GM21723 (cell line): ENCODE measurements at regions not wholly inside any gene's neighbourhood (a gene's known extent, or its start where the extent isn't known, plus 50 kb on each side); places are given as distances from the start of the nearest gene placed in this dataset.
"Not testable (repeated sequence)": the region's sequence is repeated elsewhere in the genome, so short reads cannot be mapped to it uniquely, and the experiment has no call there.

Experiments
- ATAC-seq: cut with Tn5 transposase; IDR thresholded peaks from one replicate; pipeline ENCODE4 v1.9.1; 2021; ENCODE audit warnings: mild to moderate bottlenecking, moderate library complexity; ENCODE audit not compliant: unreplicated experiment

DNA sequence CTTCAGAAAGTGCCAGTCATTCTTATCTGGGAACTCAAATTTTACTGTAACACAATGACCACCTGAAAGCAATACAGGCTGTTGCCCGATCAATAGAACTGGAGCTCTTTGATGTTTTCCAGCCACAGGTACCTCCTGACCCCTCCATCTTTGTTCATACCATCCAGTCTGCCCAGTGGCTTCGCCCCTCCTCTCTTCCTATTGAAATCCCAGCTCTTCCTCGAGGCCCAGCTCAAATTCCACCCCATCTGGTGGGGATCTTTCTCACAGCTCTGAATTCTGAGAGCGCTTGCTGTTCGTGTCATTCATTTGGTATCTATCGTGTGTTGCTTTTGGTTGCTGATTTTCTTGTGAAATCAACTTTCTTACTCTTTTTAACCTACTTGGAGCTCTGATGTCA is 87.9 kb upstream of the CNKSR3 start:
- no peak for ATAC-seq

DNA sequence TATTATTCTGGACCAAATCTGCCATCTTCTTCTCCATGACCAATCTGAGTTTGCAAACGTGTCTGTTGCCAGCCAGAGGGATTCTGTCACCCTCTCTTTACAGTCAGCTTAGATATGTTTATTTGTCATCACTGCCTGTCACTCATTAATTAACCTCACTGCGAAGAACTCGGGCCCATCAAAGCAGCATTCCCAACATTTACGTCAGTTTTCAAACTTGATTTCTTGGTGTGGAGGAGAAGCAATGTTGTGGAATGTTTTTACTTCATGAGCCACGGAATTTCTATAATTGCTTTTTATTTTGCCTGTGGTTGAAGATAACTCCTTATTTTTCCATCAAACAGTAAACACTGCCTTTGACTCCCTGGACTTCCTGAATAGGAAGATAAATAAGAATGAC is 91.8 kb upstream of the CNKSR3 start:
- ATAC-seq, result no peak

DNA sequence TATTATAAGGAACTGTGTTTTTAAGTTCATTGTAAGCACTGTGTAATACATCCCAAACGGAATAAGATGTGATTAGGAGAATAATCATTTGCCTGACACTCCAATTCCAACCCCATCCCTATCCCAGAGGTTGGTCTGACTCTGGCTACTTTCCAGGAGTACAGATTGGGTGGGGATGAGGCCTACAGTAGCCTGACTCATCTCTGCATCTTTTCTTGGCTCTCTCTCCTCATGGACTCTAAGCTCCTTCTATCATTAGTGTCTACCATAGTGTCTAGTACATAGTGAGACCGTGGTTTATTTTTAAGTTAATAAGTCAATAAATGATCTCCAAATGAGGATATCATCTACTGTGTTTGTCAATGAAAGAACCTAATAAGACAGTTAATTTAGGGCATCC is 92.2 kb upstream of the CNKSR3 start:
- no peak for ATAC-seq

DNA sequence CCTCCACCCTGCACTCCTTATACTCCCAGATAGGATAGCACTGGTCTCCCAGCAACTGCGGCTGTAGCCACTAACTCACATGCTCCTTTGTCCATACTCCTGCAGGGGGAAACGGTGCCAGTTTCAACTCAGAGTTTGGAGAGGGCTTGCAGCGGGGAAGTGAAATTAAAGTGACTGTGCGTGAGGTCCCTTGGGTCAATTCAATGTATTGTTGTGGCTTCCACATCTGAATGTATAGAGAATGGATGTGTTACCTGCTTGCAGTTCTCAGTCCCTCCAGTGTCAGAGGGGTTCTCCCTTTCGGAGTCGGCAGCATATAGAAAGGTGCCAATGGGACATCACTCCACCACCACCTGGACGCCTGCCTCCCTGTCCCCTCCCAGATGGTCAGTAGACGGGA is 93.6 kb upstream of the CNKSR3 start:
- ATAC-seq, result no peak

DNA sequence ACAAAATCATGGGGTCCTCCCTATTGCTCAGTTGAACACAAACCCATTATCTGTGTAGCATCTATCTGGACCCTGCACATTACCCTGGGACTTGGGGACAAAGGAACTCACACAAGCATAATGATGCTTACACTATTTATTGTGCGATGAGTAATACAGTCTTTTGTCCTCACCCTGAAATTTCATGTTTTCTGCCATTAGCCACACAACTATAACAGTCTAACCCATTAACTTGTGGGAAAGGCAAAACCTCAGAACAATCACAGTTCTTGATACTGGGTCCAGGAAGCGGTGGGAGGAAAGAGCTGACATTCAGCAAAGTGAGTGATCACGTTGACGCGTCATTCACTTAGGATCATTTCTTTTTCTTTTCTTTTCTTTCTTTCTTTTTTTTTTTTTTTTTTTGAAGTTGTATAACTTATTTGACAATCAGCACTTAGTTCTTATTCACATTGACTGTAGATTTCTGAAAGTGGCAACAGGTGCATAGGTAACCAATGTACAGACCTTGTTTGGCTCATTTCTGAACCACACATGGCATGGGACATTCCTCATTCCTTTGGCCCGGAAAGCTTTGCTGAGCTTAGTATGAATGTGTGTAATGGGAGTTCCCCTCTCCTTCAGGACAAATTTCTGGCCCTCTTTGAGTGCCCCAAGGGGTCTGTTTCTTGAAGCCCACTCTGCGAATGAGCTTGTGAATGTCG is 94.8 kb upstream of the CNKSR3 start:
- ATAC-seq, result peak; percentile 42

DNA sequence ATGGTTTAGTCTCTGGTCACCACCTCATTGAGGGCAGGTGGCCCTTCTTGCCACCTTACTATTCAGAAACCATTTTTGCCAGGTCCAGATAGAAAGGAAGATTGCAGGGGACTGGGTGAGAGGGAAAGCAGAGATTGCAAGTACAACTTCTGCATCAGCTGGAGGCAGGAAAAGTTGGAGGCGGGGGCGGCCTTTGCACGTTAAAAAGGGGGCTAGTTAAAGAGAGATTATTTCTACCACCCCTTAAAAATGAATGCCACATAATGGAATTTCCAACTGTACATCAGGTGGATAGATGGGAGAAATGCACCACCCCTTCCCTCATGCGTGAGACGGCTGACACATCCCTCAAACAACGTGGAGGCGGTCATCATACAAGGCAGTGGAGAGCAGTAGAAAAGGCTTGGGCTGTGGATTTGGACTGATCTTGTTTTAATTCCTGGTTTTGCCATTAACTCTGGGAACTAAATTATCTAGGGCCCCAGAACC is 95.4 kb upstream of the CNKSR3 start:
- ATAC-seq, result peak; percentile 0

DNA sequence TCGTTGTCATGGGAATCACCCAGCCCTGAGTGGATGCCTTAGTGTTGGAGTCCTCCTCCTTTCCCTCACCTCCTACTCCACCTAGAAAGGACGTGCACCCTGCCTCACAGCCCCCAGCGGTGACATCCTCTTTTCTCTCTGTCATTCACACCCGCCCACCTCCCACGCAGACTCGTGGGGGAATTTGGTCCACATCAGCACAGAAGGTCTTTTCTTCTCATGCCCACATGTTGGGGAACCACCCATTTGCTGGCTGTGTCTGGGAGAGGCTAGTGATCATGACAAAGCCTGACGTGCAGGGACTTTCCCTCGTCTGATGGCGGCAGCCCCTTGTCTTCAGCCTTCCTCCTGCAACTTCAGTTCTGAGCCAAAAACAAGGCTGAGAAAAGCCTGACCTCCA is 96.0 kb upstream of the CNKSR3 start:
- peak; percentile 85 for ATAC-seq

DNA sequence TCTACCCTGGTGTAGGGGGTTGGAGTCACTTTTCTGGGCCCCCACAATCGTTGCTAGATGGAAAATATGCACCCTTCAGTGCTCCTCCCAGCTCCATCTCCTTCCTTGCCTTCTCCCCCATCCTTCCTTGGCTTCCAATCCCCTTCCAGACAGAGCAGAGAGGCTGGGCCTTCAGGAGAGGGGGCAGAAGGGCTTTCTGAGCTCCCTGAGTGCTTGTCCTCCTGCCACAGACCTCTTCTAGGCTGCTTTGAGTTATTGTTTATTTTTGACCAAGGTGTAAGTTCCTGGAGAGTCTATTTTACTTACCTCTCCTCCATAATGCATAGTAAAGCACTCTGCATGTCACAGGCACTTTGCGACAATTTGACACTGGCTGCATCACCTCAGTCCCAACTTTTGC is 96.4 kb upstream of the CNKSR3 start:
- no peak for ATAC-seq

DNA sequence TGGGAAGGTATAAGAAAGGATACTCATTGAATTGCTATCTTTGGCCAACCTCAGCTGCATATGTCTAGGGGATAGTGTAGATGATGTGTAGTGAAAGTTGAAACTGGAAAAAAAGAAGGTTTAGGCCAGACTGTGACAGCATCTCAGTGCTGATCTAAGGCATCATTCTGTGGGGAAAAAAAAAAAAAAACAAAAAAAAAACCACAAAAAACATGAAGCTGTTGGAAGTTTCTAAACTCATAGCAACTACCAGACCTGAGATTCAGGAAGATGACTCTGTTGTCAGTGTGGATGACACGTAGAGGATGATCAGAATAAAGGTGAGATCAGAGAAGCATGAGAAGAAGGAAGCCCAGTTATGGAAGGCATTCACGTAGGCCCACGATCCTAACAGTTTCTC is 100.8 kb upstream of the CNKSR3 start:
- ATAC-seq, result peak; percentile 38

DNA sequence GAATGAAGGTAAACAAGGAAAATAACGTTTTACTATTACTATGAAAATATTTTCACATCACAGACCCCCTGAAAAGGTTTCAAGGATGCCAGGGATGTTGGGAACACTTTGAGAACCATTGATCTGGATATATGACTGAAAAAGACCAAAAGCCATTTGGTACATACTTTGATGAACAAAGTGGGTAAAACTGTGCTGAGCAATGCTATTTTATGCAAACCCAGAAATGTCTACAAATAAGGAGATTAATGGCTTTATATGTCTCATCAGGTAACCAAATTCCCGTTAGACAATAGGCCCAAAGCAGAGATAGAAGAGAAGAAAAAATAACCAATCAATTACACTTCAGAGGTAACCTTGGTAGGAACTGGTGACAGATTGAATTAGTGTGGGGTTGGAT is 101.4 kb upstream of the CNKSR3 start:
- ATAC-seq, result no peak

DNA sequence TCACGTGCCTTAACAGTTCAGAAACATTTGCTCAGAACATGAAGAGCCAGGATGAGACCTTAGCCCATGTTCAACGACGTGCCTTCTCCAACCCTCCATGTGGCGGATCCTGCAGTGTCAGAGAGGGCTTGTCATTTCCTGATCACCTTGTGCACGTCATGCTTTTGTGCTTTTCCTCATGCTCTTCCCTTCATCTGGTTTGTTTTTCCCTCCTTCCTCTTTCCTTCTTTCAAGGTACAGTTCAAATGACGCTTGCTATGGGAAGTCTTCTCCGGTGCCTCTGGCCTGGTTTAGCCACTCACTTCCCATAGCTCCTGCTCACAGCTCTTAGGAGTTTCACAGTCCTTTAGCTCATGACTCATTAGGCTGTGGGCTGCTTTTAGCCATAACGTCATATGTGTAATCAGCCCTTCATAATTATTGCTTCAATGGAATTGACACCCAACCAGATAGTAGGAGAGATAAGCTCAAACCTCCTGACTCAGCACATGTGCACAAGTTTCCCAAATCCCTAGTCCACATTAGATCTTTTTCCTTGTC is 102.7 kb upstream of the CNKSR3 start:
- ATAC-seq, result no peak

DNA sequence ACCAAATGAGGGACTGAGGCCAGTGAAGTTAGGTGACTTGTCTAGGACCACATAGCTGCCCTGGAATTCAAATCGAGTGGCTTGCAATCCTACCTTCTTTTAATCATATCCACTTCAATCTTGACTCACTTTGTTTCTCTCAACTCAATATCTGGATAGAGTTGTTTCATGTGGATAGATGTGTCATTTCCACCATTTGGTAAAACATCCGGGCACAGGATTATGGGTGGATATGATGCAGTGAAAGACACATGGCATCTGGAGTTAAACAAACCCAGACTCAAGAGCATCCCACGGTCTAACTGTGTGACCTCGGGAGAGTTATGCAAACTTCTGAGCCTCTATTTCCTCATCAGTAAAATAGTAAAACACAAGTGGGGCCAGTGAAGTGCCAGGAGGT is 103.6 kb upstream of the CNKSR3 start:
- no peak for ATAC-seq

DNA sequence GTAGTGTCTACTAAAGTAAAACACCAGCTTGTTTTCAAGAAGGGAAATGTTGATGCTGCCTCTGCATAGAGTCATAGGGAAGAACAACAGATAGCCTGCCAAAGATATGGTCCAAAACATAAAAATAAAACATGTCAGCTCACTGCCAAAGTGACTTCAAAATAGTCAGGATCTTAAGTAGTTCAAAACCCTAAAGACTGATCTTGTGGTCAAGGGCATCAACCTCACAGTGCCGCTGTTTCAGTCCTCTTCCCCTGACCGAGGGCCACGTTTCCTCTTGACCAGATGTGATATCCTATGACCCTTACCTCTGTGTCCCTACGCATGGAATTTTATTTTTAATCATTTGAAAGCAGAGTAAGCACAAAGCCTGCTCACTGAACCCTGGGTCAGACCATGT is 104.2 kb upstream of the CNKSR3 start:
- ATAC-seq, result no peak

DNA sequence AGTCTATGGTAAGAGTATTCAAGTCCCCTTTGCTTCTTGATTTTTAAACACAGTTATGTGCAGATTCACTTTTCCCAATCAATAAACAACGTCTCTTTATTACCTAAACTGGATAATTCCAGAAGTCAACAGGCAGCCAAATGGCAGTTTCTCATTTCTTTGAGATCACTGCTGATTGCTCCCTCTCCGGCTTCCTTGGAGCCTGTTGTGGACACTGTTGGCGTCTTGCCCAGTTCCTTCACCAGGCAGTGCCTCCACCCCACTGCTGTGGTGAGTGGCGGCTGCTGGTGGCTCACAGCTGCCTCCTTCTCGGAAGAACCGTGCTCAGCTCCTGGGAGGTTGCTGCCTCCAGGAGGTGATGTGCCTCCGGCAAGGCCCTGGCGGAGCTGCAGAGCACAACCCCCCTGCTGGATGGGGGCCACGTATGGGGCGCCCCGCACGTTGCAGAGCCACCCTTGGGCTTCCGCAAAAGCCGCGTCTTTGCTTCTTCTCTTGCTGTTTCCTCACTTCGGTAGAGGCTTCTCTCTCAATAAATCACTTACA is 105.1 kb upstream of the CNKSR3 start:
- no peak for ATAC-seq

DNA sequence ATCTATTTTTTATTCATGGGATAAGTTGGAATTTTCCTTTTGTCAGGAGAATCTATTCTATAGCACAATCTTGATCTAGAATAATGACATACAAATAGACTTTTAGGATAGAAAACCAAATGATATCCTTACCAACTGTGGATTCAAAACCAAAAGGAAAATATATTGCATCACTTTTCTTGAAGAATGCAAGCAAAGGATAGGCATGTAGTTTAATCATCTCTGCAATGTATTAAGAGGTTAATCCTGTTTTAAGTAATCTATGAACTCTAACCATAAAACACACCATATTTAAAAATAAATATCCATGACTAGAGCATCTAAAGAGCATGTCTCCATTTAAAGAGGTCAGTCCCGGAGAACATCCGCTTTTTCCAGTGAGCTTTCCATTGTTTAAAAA is 106.7 kb upstream of the CNKSR3 start:
- ATAC-seq, result no peak

DNA sequence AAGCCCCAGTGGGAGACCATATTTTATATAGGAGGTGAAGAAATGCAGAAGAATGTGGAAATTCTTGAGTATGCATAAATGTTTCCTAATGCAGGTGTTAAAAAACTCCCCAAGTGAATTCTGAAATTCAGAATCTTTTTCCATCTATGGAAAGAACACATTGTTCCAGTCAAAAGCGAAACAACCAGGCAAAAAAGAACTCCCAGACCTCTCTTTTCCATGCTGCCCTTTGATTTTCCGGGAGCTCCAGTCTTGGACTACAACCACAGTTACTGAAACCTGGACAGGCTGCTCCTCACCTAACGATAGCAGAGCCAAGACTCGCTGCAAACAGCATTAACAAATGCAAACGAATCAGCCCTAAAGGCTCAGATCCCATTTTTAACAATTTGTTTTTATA is 108.7 kb upstream of the CNKSR3 start:
- ATAC-seq, result no peak

DNA sequence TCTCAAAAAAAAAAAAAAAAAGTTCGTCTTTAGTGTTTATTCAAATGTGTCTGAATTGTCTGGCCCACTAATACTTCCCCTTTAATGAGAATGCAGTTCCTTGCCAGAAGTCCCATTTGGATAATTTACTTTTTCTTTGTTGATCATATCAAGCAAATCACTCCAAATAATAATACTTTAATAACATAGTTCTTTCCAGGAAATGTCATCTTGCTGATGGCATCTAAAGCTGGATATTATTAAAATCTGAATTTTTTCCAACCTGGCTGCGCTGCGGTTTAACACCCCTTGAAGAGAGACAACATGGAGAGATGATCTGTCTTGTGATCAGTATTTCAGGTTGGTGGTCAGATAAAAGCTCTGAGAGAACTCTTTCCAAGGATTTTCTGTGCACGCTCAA is 111.2 kb upstream of the CNKSR3 start:
- ATAC-seq, result no peak

DNA sequence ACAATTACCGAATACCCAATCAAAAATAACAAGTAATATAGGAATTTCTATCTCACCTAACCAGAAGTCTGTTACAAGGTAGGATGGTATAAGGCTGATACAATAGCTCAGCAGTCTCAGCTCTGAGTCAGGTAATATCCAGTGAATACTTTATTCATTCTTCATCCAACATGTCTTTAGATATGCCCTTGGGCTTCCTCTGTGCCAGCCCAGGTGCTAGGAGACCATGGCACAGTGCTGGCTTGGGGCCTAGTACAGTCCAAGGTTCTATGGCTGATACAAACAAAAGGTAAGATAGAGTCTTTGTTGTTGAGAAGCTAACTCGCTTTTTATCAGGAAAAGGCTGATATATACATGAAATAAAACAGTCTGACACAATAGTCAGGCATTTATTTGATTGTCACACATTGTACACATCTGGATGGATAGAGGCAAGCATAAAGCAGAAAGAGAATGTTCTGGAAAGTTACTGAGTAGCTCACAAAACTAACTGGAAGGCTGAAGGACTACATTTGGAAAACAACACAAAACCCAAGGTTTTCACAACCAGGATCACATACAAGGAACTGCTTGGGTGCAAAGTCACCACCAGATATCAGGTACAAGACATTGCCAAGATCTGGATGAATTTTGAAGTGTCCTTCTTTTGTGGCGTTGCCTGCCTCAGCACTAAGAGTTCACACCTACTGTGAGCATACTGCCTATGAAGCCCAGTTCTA is 110.4 kb upstream of the SCAF8 start:
- ATAC-seq, result no peak

DNA sequence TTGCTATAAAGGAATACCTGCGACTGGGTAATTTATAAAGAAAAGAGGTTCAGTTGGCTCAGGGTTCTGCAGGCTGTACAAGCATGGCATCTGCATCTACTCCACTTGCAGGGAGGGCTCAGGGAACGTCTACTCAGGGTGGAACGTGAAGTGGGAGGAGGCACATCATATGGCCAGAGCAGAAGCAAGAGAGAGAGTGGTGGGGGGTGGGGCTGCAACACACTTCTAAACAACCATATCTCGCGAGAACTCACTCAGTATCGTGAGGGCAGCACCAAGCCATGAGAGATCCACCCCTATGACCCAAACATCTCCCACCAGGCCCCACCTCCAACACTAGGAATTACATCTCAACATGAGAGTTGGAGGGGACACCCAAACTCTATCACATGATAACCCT is 109.8 kb upstream of the SCAF8 start:
- no peak for ATAC-seq

DNA sequence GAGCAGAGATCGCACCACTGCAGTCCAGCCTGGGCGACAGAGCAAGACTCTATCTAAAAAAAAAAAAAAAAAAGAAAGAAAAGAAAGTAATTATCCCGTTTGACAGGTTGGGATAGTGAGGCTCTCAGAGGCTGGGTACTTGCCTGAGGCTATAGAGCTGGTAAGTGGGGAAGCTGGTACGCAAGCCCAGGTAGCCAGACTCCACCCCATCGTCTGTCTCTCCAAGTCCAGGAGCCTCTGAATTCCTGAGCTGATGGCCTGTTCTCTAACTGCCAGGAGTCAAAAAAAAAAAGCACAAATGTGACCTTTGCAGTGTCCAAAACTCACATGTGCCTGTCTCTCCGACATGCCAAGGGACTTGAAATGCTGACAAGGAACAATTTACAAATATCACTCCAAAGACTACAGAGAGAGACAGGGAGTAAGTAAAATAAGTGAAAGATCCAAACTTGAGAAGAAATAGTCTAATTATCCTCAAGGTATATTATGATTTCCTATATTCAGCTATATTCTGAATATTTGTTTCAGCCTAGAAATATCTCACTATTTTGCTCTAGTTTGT is 109.1 kb upstream of the SCAF8 start:
- no peak for ATAC-seq

DNA sequence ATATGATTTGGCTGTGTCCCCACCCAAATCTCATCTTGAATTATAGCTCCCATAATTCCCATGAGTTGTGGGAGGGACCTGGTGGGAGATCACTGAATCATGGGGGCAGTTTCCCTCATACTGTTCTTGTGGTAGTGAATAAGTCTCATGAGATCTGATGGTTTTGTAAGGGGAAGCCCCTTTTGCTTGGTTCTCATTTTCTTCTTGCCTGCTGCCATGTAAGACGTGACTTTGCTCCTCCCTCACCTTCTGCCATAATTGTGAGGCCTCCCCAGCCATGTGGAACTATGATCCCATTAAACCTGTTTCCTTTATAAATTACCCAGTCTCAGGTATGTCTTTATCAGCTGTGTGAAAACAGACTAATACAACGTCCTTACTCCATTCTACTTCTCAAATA is 108.5 kb upstream of the SCAF8 start:
- ATAC-seq, result not testable (repeated sequence)

DNA sequence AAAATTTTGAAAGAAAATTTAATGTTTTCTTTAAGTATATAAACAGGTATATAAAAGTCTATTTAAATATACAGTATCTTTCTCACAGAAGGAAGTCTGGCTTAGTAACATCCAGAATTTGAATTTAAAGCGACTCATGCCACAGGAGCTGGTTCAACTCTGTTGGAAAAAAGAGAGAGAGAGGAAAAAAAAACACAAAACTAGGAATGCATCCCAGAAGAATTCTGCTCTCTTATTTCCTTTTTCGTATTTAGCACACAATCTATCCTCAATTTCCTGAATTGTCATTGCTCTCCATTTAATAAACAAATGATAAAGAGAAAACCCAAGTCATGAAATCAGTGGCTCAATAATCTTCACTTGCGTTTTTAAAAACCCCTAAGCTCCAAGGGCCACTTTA is 107.5 kb upstream of the SCAF8 start:
- no peak for ATAC-seq
